ENCODE measurements at regions not wholly inside any gene's neighbourhood (a gene's known extent, or its start where the extent isn't known, plus 50 kb on each side); places are given as distances from the start of the nearest gene placed in this dataset.

- DNase-seq (ENCODE audit: extremely low spot score), result no peak
- CTCF ChIA-PET, result no interaction called here
- POLR2A ChIA-PET, result no interaction called here
- TF ChIP-seq ARNT (IDR thresholded peaks at IDR 0.05) (no peak), BHLHE40 (IDR thresholded peaks at IDR 0.05; ENCODE audit: borderline replicate concordance) (no peak), ELF4 (IDR thresholded peaks at IDR 0.05) (no peak), FOXA1 (IDR thresholded peaks at IDR 0.05) (no peak), SP1 (IDR thresholded peaks at IDR 0.05) (no peak), PKNOX1 (IDR thresholded peaks at IDR 0.05) (no peak), LEF1 (IDR thresholded peaks at IDR 0.05; ENCODE audit: borderline replicate concordance) (no peak), ZNF384 (IDR thresholded peaks at IDR 0.05) (no peak), SUZ12 (IDR thresholded peaks at IDR 0.05) (no peak), HDGF (IDR thresholded peaks at IDR 0.05; ENCODE audit: borderline replicate concordance) (no peak)
Observed at GRCh38 chr2:19496646-19497045, 138.2 kb upstream of the OSR1 start.

DNA sequence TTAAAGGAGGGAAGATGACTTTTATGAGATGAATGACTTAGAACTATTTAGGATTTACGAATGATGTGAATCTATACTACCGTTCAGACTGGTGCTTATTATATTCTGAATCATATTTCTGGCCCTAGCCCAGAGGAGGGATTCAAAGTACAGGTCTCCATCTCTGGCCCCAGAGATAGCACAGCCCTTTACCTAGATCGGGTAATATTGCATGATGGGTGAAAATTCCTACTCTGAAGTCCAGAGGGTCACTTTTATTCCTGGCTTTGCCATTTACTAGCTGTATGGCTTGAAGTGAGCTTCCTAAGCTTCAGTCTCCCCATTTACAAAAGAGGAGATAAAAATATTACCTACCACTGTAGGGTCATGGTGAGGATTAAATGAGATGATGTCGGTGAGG, 135.8 kb upstream of the OSR1 start:
- CTCF ChIA-PET, result no interaction called here
- POLR2A ChIA-PET, result no interaction called here
- TF ChIP-seq LEF1 (IDR thresholded peaks at IDR 0.05; ENCODE audit: borderline replicate concordance) (no peak), ZNF384 (IDR thresholded peaks at IDR 0.05) (no peak)
- DNase-seq (ENCODE audit: extremely low spot score), result no peak

DNA sequence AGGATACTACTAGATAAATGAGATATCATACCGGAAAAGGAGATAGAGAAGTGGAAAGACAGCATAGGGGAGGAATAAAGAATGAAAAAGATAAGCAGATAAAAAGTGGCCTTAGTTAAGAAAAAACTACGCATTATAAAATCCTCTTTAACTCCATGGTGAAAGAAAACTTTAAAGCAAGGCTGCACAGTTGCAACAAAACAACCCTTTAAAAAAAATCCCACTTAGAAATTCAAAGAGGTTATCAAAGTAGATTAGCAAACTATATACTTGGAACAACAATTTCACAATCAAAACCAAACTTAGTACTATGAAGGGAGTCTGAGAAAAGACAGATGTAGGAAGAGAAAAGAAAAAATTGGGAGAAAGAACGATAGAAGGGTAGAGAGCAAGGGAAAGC, 133.4 kb upstream of the OSR1 start:
- ChIA-PET CTCF (no interaction called here), POLR2A (no interaction called here)
- DNase-seq (ENCODE audit: extremely low spot score), result no peak
- no peak for TF ChIP-seq BHLHE40 (IDR thresholded peaks at IDR 0.05; ENCODE audit: borderline replicate concordance)
- no peak for TF ChIP-seq FOXK2 (IDR thresholded peaks at IDR 0.05)

DNA sequence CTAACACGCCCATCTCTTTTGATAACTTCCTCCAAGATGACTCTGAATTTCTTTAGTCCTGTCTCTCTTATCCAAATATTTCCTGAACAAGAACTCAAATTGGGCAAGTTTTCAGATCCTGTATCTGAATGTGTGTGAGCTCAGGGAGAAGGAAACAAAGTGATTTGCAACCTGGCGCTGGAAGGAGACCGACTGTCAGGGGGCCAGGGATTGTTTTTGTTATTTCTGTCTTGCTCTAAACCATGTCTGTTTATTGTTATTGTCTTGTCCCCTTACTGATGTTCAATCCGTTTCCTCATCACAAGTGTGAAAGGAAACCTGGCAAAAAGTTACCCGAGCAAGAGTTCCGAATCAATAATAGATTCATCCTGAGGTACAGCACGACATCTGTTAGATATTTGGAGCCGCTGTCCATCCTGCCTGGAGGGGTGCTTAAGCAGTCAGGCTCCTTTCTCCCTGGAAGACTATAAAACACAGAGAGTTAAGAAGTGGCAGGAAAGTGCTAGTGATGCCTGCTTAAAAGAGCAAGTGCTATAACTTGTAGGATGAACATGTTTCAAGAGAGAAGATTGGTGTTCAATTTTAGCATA, 132.5 kb upstream of the OSR1 start:
- CTCF ChIA-PET, result no interaction called here
- no peak for DNase-seq (ENCODE audit: extremely low spot score)
- TF ChIP-seq PKNOX1 (IDR thresholded peaks at IDR 0.05) (no peak), FOXM1 (IDR thresholded peaks at IDR 0.05; ENCODE audit: borderline replicate concordance) (no peak), BHLHE40 (IDR thresholded peaks at IDR 0.05; ENCODE audit: borderline replicate concordance) (no peak), ZNF384 (IDR thresholded peaks at IDR 0.05) (no peak), TARDBP (IDR thresholded peaks at IDR 0.05) (no peak), LEF1 (IDR thresholded peaks at IDR 0.05; ENCODE audit: borderline replicate concordance) (no peak), HDGF (IDR thresholded peaks at IDR 0.05; ENCODE audit: borderline replicate concordance) (no peak), ELF4 (IDR thresholded peaks at IDR 0.05) (no peak), L3MBTL2 (conservative IDR thresholded peaks at IDR 0.05) (no peak), CTBP1 (IDR thresholded peaks at IDR 0.05; ENCODE audit: borderline replicate concordance) (no peak), SP1 (IDR thresholded peaks at IDR 0.05) (no peak), FOXK2 (IDR thresholded peaks at IDR 0.05) (no peak)
- POLR2A ChIA-PET, result no interaction called here

DNA sequence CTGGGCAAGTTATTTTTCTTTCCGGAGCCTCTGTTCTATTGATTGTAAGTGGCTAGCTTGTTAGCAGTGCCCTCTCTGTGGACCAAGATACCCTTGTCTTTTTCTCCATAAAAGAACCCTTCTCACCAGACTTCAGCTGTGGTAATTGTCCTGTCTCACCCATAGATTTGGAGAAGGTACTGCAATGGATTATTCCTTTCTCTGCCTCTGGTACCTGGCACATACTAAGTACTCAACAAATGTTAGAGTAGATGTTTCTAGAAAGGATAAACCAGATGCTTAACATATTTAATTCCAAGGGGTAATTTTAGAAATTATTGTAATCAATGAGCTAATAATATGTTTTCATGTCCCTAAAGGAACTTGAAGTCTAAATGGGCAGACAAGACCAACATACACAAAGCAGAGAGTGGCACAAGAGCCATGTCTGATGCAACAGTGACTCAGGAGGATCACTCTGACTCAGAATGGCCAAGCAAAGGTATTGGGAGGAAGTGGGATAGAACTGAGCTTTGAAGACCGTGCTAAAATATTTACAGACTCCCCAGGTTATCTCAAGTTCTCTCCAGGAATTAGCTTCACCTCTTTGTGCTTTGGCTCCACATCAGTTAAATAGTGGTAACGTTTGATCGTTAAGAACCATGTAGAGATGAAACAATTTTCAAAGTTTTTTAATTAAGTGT, 129.7 kb upstream of the OSR1 start:
- CTCF ChIA-PET, result no interaction called here
- DNase-seq (ENCODE audit: extremely low spot score), result no peak
- POLR2A ChIA-PET, result no interaction called here
- TF ChIP-seq ARNT (IDR thresholded peaks at IDR 0.05) (no peak), SUZ12 (IDR thresholded peaks at IDR 0.05) (no peak), SP1 (IDR thresholded peaks at IDR 0.05) (no peak), ELF4 (IDR thresholded peaks at IDR 0.05) (no peak), NFRKB (IDR thresholded peaks at IDR 0.05) (no peak), TARDBP (IDR thresholded peaks at IDR 0.05) (no peak), BHLHE40 (IDR thresholded peaks at IDR 0.05; ENCODE audit: borderline replicate concordance) (no peak), ZNF384 (IDR thresholded peaks at IDR 0.05) (no peak), FOXA1 (IDR thresholded peaks at IDR 0.05) (no peak), HDGF (IDR thresholded peaks at IDR 0.05; ENCODE audit: borderline replicate concordance) (no peak), PKNOX1 (IDR thresholded peaks at IDR 0.05) (no peak)

- ChIA-PET CTCF (no interaction called here), POLR2A (no interaction called here)
- TF ChIP-seq FOXK2 (IDR thresholded peaks at IDR 0.05) (no peak), ELF4 (IDR thresholded peaks at IDR 0.05) (no peak), SUZ12 (IDR thresholded peaks at IDR 0.05) (no peak), HDGF (IDR thresholded peaks at IDR 0.05; ENCODE audit: borderline replicate concordance) (no peak), PKNOX1 (IDR thresholded peaks at IDR 0.05) (no peak), FOXA1 (IDR thresholded peaks at IDR 0.05) (no peak), L3MBTL2 (conservative IDR thresholded peaks at IDR 0.05) (no peak), CTBP1 (IDR thresholded peaks at IDR 0.05; ENCODE audit: borderline replicate concordance) (no peak), ZNF384 (IDR thresholded peaks at IDR 0.05) (no peak), BHLHE40 (IDR thresholded peaks at IDR 0.05; ENCODE audit: borderline replicate concordance) (no peak), TARDBP (IDR thresholded peaks at IDR 0.05) (no peak), NFRKB (IDR thresholded peaks at IDR 0.05) (no peak), FOXM1 (IDR thresholded peaks at IDR 0.05; ENCODE audit: borderline replicate concordance) (no peak), LEF1 (IDR thresholded peaks at IDR 0.05; ENCODE audit: borderline replicate concordance) (no peak), SP1 (IDR thresholded peaks at IDR 0.05) (no peak)
Observed at GRCh38 chr2:19484736-19485135, 126.3 kb upstream of the OSR1 start.

More at GRCh38 chr2:19484736-19485135, 126.3 kb upstream of the OSR1 start:
- DNase-seq (ENCODE audit: extremely low spot score), result no peak
